ENCODE measurements at regions not wholly inside any gene's neighbourhood (a gene's known extent, or its start where the extent isn't known, plus 50 kb on each side); places are given as distances from the start of the nearest gene placed in this dataset.

- intact Hi-C loops (cut with micrococcal nuclease), result no loop called here
- H2AFZ ChIP-seq (ENCODE audit: low read length), result no peak overlapping the region
- no peaks in the 10 kb centered on the region for H3K4me1 ChIP-seq (ENCODE audit: insufficient read depth, low read length)
- no peaks in the 10 kb centered on the region for H3K9me2 ChIP-seq (replicated peaks; ENCODE audit: low read length)
- no peak overlapping the region for H3K9ac ChIP-seq (ENCODE audit: low read length)
- no peaks in the 10 kb centered on the region for H3K79me2 ChIP-seq (ENCODE audit: low read length)
- H3K27me3 ChIP-seq (ENCODE audit: low read length), result no peaks in the 10 kb centered on the region
- peak; percentile 10 for DNase-seq
- ChIA-PET POLR2A (ENCODE audit: unreplicated experiment) (no interaction called here), CTCF (no interaction called here)
- no peaks in the 10 kb centered on the region for H3F3A ChIP-seq (ENCODE audit: low read length, unreplicated experiment)
- H3K9me3 ChIP-seq (ENCODE audit: low read length), result no peaks in the 10 kb centered on the region
- ATAC-seq, result peak; percentile 73
- H4K20me1 ChIP-seq (ENCODE audit: low read length), result no peaks in the 10 kb centered on the region
- H3K27ac ChIP-seq (ENCODE audit: low read length), result no peak overlapping the region
- no peaks in the 10 kb centered on the region for H3K36me3 ChIP-seq (ENCODE audit: low read depth, low read length)
- no peak overlapping the region for H3K4me2 ChIP-seq (ENCODE audit: low read length)
- no TSS peak for BruUV-seq (replicated peaks)
- H3K4me3 ChIP-seq (ENCODE audit: low read length), result no peak overlapping the region
- TF ChIP-seq EZH2 (IDR thresholded peaks at IDR 0.05; ENCODE audit: low read length, unreplicated experiment) (no peak), CTCF (conservative IDR thresholded peaks at IDR 0.05; ENCODE audit: low read depth, low read length) (no peak), EZH2phosphoT487 (IDR thresholded peaks at IDR 0.05; ENCODE audit: borderline replicate concordance, low read length) (no peak)
These were observed 296.9 kb downstream of the KCNJ3 start for GRCh38 chr2:154995361-154995760.

- POLR2A ChIA-PET (ENCODE audit: unreplicated experiment), result no interaction called here
These were observed 294.3 kb downstream of the KCNJ3 start for GRCh38 chr2:154992826-154993225.

GRCh38 chr2:154978710-154979109 is 280.2 kb downstream of the KCNJ3 start:
- Histone ChIP-seq H3K4me1 (ENCODE audit: insufficient read depth, low read length) (no peaks in the 10 kb centered on the region), H4K20me1 (ENCODE audit: low read length) (no peaks in the 10 kb centered on the region), H3K9me2 (replicated peaks; ENCODE audit: low read length) (no peaks in the 10 kb centered on the region), H3K9ac (ENCODE audit: low read length) (no peak overlapping the region), H3K4me3 (ENCODE audit: low read length) (no peak overlapping the region), H2AFZ (ENCODE audit: low read length) (no peak overlapping the region), H3F3A (ENCODE audit: low read length, unreplicated experiment) (no peaks in the 10 kb centered on the region), H3K27me3 (ENCODE audit: low read length) (no peaks in the 10 kb centered on the region), H3K4me2 (ENCODE audit: low read length) (no peak overlapping the region), H3K27ac (ENCODE audit: low read length) (no peak overlapping the region), H3K79me2 (ENCODE audit: low read length) (no peaks in the 10 kb centered on the region), H3K9me3 (ENCODE audit: low read length) (no peaks in the 10 kb centered on the region), H3K36me3 (ENCODE audit: low read depth, low read length) (no peaks in the 10 kb centered on the region)
- POLR2A ChIA-PET (ENCODE audit: unreplicated experiment), result interaction anchor here (0.6 kb wide), 1 partner anchor 783 kb away, joined by 3 read pairs; no protein-coding TSS in a partner anchor
- ATAC-seq, result no peak
- BruUV-seq (replicated peaks), result no TSS peak
- TF ChIP-seq EZH2phosphoT487 (IDR thresholded peaks at IDR 0.05; ENCODE audit: borderline replicate concordance, low read length) (no peak), EZH2 (IDR thresholded peaks at IDR 0.05; ENCODE audit: low read length, unreplicated experiment) (no peak), CTCF (conservative IDR thresholded peaks at IDR 0.05; ENCODE audit: low read depth, low read length) (no peak)
- no peak for DNase-seq
- intact Hi-C loops (cut with micrococcal nuclease), result loop anchor here (5.0 kb wide), 1 partner anchor 244 kb away; no protein-coding TSS in a partner anchor
- CTCF ChIA-PET, result no interaction called here

More at GRCh38 chr2:154992826-154993225, 294.3 kb downstream of the KCNJ3 start:
- H3K9me3 ChIP-seq (ENCODE audit: low read length), result no peaks in the 10 kb centered on the region
- no peak overlapping the region for H3K27ac ChIP-seq (ENCODE audit: low read length)
- H3K4me3 ChIP-seq (ENCODE audit: low read length), result no peak overlapping the region
- no peak overlapping the region for H3K4me2 ChIP-seq (ENCODE audit: low read length)
- H3K27me3 ChIP-seq (ENCODE audit: low read length), result no peaks in the 10 kb centered on the region
- H3K79me2 ChIP-seq (ENCODE audit: low read length), result no peaks in the 10 kb centered on the region
- TF ChIP-seq EZH2 (IDR thresholded peaks at IDR 0.05; ENCODE audit: low read length, unreplicated experiment), result no peak
- no peak overlapping the region for H2AFZ ChIP-seq (ENCODE audit: low read length)
- ATAC-seq (no peak), DNase-seq (no peak)
- intact Hi-C loops (cut with micrococcal nuclease), result no loop called here
- BruUV-seq (replicated peaks), result no TSS peak
- no peaks in the 10 kb centered on the region for H4K20me1 ChIP-seq (ENCODE audit: low read length)
- H3K36me3 ChIP-seq (ENCODE audit: low read depth, low read length), result no peaks in the 10 kb centered on the region
- H3K9ac ChIP-seq (ENCODE audit: low read length), result no peak overlapping the region
- CTCF ChIA-PET, result no interaction called here
- H3F3A ChIP-seq (ENCODE audit: low read length, unreplicated experiment), result no peaks in the 10 kb centered on the region
- no peaks in the 10 kb centered on the region for H3K4me1 ChIP-seq (ENCODE audit: insufficient read depth, low read length)
- no peaks in the 10 kb centered on the region for H3K9me2 ChIP-seq (replicated peaks; ENCODE audit: low read length)
